ENCODE measurements at regions not wholly inside any gene's neighbourhood (a gene's known extent, or its start where the extent isn't known, plus 50 kb on each side); places are given as distances from the start of the nearest gene placed in this dataset.
A peak's percentile ranks its signal among the peaks of the same experiment; 100 is the strongest.

- Histone ChIP-seq H3K27me3 (no peaks in the 10 kb centered on the region), H3K9me3 (no peaks in the 10 kb centered on the region), H3K4me3 (no peak overlapping the region), H3K36me3 (no peaks in the 10 kb centered on the region), H3K27ac (no peak overlapping the region), H3K4me1 (no peaks in the 10 kb centered on the region)
- no peak for DNase-seq
- TF ChIP-seq POLR2A (IDR thresholded peaks at IDR 0.05) (no peak), POLR2AphosphoS5 (IDR thresholded peaks at IDR 0.05) (no peak), EP300 (IDR thresholded peaks at IDR 0.05; ENCODE audit: low read depth) (no peak)
- TF ChIP-seq, protein P1, sequence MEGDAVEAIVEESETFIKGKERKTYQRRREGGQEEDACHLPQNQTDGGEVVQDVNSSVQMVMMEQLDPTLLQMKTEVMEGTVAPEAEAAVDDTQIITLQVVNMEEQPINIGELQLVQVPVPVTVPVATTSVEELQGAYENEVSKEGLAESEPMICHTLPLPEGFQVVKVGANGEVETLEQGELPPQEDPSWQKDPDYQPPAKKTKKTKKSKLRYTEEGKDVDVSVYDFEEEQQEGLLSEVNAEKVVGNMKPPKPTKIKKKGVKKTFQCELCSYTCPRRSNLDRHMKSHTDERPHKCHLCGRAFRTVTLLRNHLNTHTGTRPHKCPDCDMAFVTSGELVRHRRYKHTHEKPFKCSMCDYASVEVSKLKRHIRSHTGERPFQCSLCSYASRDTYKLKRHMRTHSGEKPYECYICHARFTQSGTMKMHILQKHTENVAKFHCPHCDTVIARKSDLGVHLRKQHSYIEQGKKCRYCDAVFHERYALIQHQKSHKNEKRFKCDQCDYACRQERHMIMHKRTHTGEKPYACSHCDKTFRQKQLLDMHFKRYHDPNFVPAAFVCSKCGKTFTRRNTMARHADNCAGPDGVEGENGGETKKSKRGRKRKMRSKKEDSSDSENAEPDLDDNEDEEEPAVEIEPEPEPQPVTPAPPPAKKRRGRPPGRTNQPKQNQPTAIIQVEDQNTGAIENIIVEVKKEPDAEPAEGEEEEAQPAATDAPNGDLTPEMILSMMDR (IDR thresholded peaks at IDR 0.05): no peak
- intact Hi-C loops (cut with DNase I; ENCODE audit: low total_unique reads) (no loop called here), in situ Hi-C loops (cut with MboI; ENCODE audit: low pct_ligation_motif_present in 1 of 4, low pct_unique_long_range_greater_than_20kb in 1 of 4, low sequenced_read_pairs in 3 of 4) (loop anchor here in 3 of 4 donors (25.0 kb wide), 3 partner anchors 630 to 1845 kb away; no protein-coding TSS in a partner anchor)
- WGBS, 2 donors (ENCODE audit: low coverage in 1 of 2): 64 to 82% methylated on average over 1 of the region's 1 CpG
Observed at GRCh38 chr3:116767726-116768125, 58.1 kb downstream of the TUSC7 start.

DNA sequence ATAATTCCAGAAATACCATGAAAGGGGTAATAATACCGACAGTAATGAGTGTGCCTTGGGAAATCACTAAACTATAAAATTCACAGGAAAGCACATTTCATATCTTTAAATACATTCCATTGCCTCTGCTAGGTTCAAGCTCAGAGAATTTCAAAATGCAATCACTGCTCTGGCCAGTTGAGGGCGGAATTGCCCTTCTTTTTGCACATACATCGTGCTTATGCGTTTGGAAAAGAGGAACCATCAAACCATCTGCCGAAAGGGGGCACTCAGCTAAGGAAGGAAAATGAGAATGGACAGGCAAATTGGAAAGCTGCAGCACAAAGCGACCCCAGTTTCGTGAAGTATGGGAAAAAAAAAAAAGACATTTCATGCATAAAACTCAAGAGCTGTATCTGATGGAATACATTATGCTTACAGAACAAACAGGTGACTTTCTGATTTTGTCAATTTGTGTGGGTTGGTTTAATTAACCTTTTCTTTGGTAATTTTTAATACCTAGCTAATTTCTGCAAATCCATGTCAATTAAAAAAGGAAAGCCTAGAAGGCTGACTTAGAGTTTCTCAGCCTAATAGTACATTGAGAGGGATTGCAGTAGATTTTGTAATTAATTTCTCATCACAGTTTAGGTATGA is 61.4 kb downstream of the TUSC7 start:
- intact Hi-C loops (cut with DNase I; ENCODE audit: low total_unique reads): no loop called here
- no peak for TF ChIP-seq EP300 (IDR thresholded peaks at IDR 0.05; ENCODE audit: low read depth)
- TF ChIP-seq, protein P1 (IDR thresholded peaks at IDR 0.05): peak; percentile 73 to 86 (median 81)
- TF ChIP-seq POLR2AphosphoS5 (IDR thresholded peaks at IDR 0.05): no peak
- TF ChIP-seq POLR2A (IDR thresholded peaks at IDR 0.05): no peak
- Histone ChIP-seq H3K9me3 (no peaks in the 10 kb centered on the region), H3K27ac (no peak overlapping the region), H3K36me3 (no peaks in the 10 kb centered on the region), H3K27me3 (no peaks in the 10 kb centered on the region), H3K4me1 (no peaks in the 10 kb centered on the region), H3K4me3 (no peak overlapping the region)
- WGBS, 2 donors (ENCODE audit: low coverage in 1 of 2): 2% methylated on average over 7 of the region's 7 CpGs
- in situ Hi-C loops (cut with MboI; ENCODE audit: low pct_ligation_motif_present in 1 of 4, low pct_unique_long_range_greater_than_20kb in 1 of 4, low sequenced_read_pairs in 3 of 4): loop anchor here in 3 of 4 donors (25.0 kb wide), 3 partner anchors 634 to 1841 kb away; no protein-coding TSS in a partner anchor
- peak; percentile 66 for DNase-seq

DNA sequence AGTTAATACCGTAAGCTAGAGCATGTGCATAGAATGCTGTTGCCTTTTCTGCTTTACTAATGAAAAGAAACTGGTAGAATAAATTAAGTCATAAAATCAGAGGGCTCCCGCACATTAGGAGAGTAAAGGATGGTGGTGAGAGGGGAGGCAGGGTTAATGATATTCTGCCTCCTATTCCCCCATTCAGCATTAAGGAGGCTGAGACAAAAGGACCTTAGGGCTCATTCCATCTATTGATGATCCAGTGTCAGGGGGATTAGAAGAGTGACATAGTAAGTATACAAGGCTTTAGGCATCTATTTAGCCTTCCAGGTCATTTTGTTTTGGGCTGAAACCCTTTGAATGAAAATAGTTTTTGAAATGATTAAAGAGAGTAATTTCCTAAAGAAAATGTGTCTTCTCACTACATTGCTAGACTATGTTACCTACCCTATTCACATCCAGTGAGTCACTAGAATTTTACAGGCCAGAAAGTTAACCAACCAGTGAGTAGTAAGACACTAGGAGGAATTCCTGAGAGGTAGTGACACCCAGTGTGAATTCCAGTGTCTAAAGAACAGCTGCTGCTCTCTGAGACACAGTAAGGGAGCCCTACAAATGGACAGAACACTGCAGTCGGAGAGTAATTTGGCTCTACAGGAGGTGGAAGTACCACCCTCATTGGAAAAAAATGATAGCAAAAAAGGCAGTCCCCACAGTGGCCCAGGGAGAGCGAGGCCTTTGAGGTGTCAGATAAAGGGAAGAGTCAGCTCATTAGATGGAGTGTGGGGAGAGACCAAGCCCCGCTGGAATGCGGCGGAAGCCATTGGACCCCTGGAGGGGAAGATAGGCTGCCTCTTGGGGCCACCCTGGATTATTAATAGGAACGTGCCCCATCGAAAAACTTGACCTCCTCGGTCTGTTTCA is 67.6 kb downstream of the TUSC7 start:
- no peak for DNase-seq
- in situ Hi-C loops (cut with MboI; ENCODE audit: low pct_ligation_motif_present in 1 of 4, low pct_unique_long_range_greater_than_20kb in 1 of 4, low sequenced_read_pairs in 3 of 4): no loop called here
- H3K4me3 ChIP-seq: no peak overlapping the region
- 78 to 79% methylated on average over 10 of the region's 10 CpGs for WGBS, 2 donors (ENCODE audit: low coverage in 1 of 2)
- H3K27ac ChIP-seq: no peak overlapping the region
- no peaks in the 10 kb centered on the region for H3K9me3 ChIP-seq
- H3K4me1 ChIP-seq: no peaks in the 10 kb centered on the region
- no peaks in the 10 kb centered on the region for H3K36me3 ChIP-seq
- intact Hi-C loops (cut with DNase I; ENCODE audit: low total_unique reads): no loop called here
- no peaks in the 10 kb centered on the region for H3K27me3 ChIP-seq
- TF ChIP-seq EP300 (IDR thresholded peaks at IDR 0.05; ENCODE audit: low read depth) (no peak), POLR2AphosphoS5 (IDR thresholded peaks at IDR 0.05) (no peak), POLR2A (IDR thresholded peaks at IDR 0.05) (no peak)

DNA sequence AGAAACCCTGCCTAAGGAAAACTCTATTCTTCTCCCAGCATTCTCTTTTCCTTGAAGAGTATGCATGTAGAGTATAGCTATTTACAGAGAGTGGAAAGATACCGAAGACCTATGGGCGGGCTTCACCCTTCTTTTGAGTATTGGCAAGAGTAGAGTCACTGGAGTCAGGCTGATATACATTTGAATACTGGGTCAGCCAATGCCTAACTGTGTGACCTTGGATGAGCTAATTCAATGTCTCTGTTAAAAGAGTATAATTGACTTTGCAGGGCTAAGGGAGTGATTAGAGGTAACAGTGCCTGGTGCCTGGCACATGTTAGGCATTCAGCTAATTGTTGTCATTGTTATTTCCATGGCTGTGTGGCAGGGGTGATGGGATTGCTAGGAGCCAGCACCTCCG is 75.6 kb downstream of the TUSC7 start:
- in situ Hi-C loops (cut with MboI; ENCODE audit: low pct_ligation_motif_present in 1 of 4, low pct_unique_long_range_greater_than_20kb in 1 of 4, low sequenced_read_pairs in 3 of 4): no loop called here

More for the DNA sequence above, 75.6 kb downstream of the TUSC7 start:
- DNase-seq: no peak
- 89 to 100% methylated on average over 2 to 3 of the region's 3 CpGs for WGBS, 2 donors (ENCODE audit: low coverage in 1 of 2)
- H3K4me1 ChIP-seq: no peaks in the 10 kb centered on the region
- TF ChIP-seq POLR2A (IDR thresholded peaks at IDR 0.05) (no peak), POLR2AphosphoS5 (IDR thresholded peaks at IDR 0.05) (no peak), EP300 (IDR thresholded peaks at IDR 0.05; ENCODE audit: low read depth) (no peak)
- TF ChIP-seq, protein P1 (IDR thresholded peaks at IDR 0.05): no peak
- no peak overlapping the region for H3K27ac ChIP-seq
- H3K4me3 ChIP-seq: no peak overlapping the region
- H3K9me3 ChIP-seq: no peaks in the 10 kb centered on the region
- no peaks in the 10 kb centered on the region for H3K36me3 ChIP-seq
- intact Hi-C loops (cut with DNase I; ENCODE audit: low total_unique reads): no loop called here
- H3K27me3 ChIP-seq: no peaks in the 10 kb centered on the region

Data from transverse colon (tissue), 4 donors.